ENCODE measurements at regions not wholly inside any gene's neighbourhood (a gene's known extent, or its start where the extent isn't known, plus 50 kb on each side); places are given as distances from the start of the nearest gene placed in this dataset.

GRCh38 chr11:96948066-96948465 lies 558.3 kb downstream of the JRKL start:
- H3K9me3 ChIP-seq, result no peaks in the 10 kb centered on the region
- H3K27me3 ChIP-seq, result no peaks in the 10 kb centered on the region
- peaks cover 0 to 5% (median 1%) of the 10 kb centered on the region in 4 donors for H3K4me1 ChIP-seq
- in situ Hi-C loops (cut with MboI; ENCODE audit: low pct_ligation_motif_present in 1 of 4, low pct_unique_long_range_greater_than_20kb in 1 of 4, low sequenced_read_pairs in 3 of 4), result no loop called here
- intact Hi-C loops (cut with DNase I; ENCODE audit: low total_unique reads), result no loop called here
- H3K4me3 ChIP-seq, result no peak overlapping the region
- TF ChIP-seq POLR2AphosphoS5 (IDR thresholded peaks at IDR 0.05) (no peak), CTCF (IDR thresholded peaks at IDR 0.05) (no peak), EP300 (IDR thresholded peaks at IDR 0.05; ENCODE audit: low read depth) (no peak), POLR2A (IDR thresholded peaks at IDR 0.05) (no peak)
- no peak for DNase-seq
- H3K27ac ChIP-seq, result no peak overlapping the region
- 97 to 100% methylated on average over 2 of the region's 2 CpGs for WGBS, 2 donors (ENCODE audit: low coverage in 1 of 2)
- no peaks in the 10 kb centered on the region for H3K36me3 ChIP-seq

GRCh38 chr11:96949464-96949863 lies 559.7 kb downstream of the JRKL start:
- no peaks in the 10 kb centered on the region for H3K9me3 ChIP-seq
- no peaks in the 10 kb centered on the region for H3K27me3 ChIP-seq
- TF ChIP-seq POLR2A (IDR thresholded peaks at IDR 0.05) (no peak), CTCF (IDR thresholded peaks at IDR 0.05) (no peak)
- WGBS, 2 donors (ENCODE audit: low coverage in 1 of 2), result 4 to 21% methylated on average over 2 of the region's 2 CpGs
- intact Hi-C loops (cut with DNase I; ENCODE audit: low total_unique reads), result no loop called here
- H3K36me3 ChIP-seq, result no peaks in the 10 kb centered on the region
- no peak for DNase-seq
- in situ Hi-C loops (cut with MboI; ENCODE audit: low pct_ligation_motif_present in 1 of 4, low pct_unique_long_range_greater_than_20kb in 1 of 4, low sequenced_read_pairs in 3 of 4), result no loop called here
- no peak overlapping the region for H3K4me3 ChIP-seq
- no peak overlapping the region for H3K27ac ChIP-seq
- H3K4me1 ChIP-seq, result peaks cover 0 to 5% (median 1%) of the 10 kb centered on the region in 4 donors

- no peak for DNase-seq
- intact Hi-C loops (cut with DNase I; ENCODE audit: low total_unique reads) (no loop called here), in situ Hi-C loops (cut with MboI; ENCODE audit: low pct_ligation_motif_present in 1 of 4, low pct_unique_long_range_greater_than_20kb in 1 of 4, low sequenced_read_pairs in 3 of 4) (no loop called here)
Observed at GRCh38 chr11:96954587-96955242, 564.9 kb downstream of the JRKL start.

GRCh38 chr11:96960476-96960875 lies 570.7 kb downstream of the JRKL start:
- H3K27me3 ChIP-seq, result no peaks in the 10 kb centered on the region
- no peaks in the 10 kb centered on the region for H3K36me3 ChIP-seq
- H3K9me3 ChIP-seq, result no peaks in the 10 kb centered on the region
- in situ Hi-C loops (cut with MboI; ENCODE audit: low pct_ligation_motif_present in 1 of 4, low pct_unique_long_range_greater_than_20kb in 1 of 4, low sequenced_read_pairs in 3 of 4), result no loop called here
- H3K4me1 ChIP-seq, result no peaks in the 10 kb centered on the region
- H3K27ac ChIP-seq, result no peak overlapping the region
- TF ChIP-seq EP300 (IDR thresholded peaks at IDR 0.05; ENCODE audit: low read depth), result no peak
- no peak for TF ChIP-seq POLR2AphosphoS5 (IDR thresholded peaks at IDR 0.05)
- TF ChIP-seq POLR2A (IDR thresholded peaks at IDR 0.05), result no peak
- TF ChIP-seq CTCF (IDR thresholded peaks at IDR 0.05), result no peak
- intact Hi-C loops (cut with DNase I; ENCODE audit: low total_unique reads), result no loop called here
- no peak overlapping the region for H3K4me3 ChIP-seq
- no peak for DNase-seq
- 77% methylated on average over 2 of the region's 2 CpGs for WGBS, 2 donors (ENCODE audit: low coverage in 1 of 2)

More at GRCh38 chr11:96954587-96955242, 564.9 kb downstream of the JRKL start:
- H3K27ac ChIP-seq, result no peak overlapping the region
- H3K27me3 ChIP-seq, result no peaks in the 10 kb centered on the region
- H3K4me1 ChIP-seq, result peaks cover 0 to under 1% (median 0%) of the 10 kb centered on the region in 4 donors
- 66 to 72% methylated on average over 4 of the region's 4 CpGs for WGBS, 2 donors (ENCODE audit: low coverage in 1 of 2)
- H3K9me3 ChIP-seq, result no peaks in the 10 kb centered on the region
- H3K4me3 ChIP-seq, result no peak overlapping the region
- H3K36me3 ChIP-seq, result no peaks in the 10 kb centered on the region
- TF ChIP-seq POLR2AphosphoS5 (IDR thresholded peaks at IDR 0.05) (no peak), EP300 (IDR thresholded peaks at IDR 0.05; ENCODE audit: low read depth) (no peak), CTCF (IDR thresholded peaks at IDR 0.05) (no peak), POLR2A (IDR thresholded peaks at IDR 0.05) (no peak)
